HUES64 (cell line): ENCODE measurements at regions not wholly inside any gene's neighbourhood (a gene's known extent, or its start where the extent isn't known, plus 50 kb on each side); places are given as distances from the start of the nearest gene placed in this dataset.

Experiments
- H3K27ac ChIP-seq: 2 replicates; pipeline ENCODE4 v1.7.0; 2013; ENCODE audit warnings: low read depth, low read length, inconsistent platforms
- H3K27me3 ChIP-seq: 2 replicates; pipeline ENCODE4 v1.6.1; 2013; ENCODE audit warnings: mild to moderate bottlenecking, low read length; ENCODE audit not compliant: insufficient read depth
- H3K36me3 ChIP-seq: 2 replicates; pipeline ENCODE4 v1.6.1; 2013; ENCODE audit warnings: mild to moderate bottlenecking, low read length; ENCODE audit not compliant: insufficient read depth
- H3K4me1 ChIP-seq: 2 replicates; pipeline ENCODE4 v1.6.1; 2013; ENCODE audit warnings: mild to moderate bottlenecking, low read length, moderate library complexity; ENCODE audit not compliant: insufficient read depth
- H3K4me3 ChIP-seq: 2 replicates; pipeline ENCODE4 v1.5.1; 2013; ENCODE audit warnings: mild to moderate bottlenecking, low read length, moderate library complexity
- H3K9ac ChIP-seq: 2 replicates; pipeline ENCODE4 v1.6.1; 2013; ENCODE audit warnings: mild to moderate bottlenecking, low read depth, low read length
- H3K9me3 ChIP-seq: 2 replicates; pipeline ENCODE4 v1.6.1; 2013; ENCODE audit warnings: low read depth, low read length; ENCODE audit not compliant: insufficient read depth
- WGBS: fragments of 150-250, 120-280 bp; methylation state at CpG from one replicate; pipeline ENCODE4 v1.1.7; 2013; ENCODE audit warnings: missing lambda C conversion rate; 5-methylcytosine and 5-hydroxymethylcytosine counted together

GRCh38 chr16:50436271-50436670 is 67.5 kb upstream of the BRD7 start:
- no peaks in the 10 kb centered on the region for H3K27me3 ChIP-seq
- H3K9me3 ChIP-seq, result peaks cover 20% of the 10 kb centered on the region
- H3K27ac ChIP-seq, result no peak overlapping the region
- 85% methylated on average over 3 of the region's 3 CpGs for WGBS
- H3K36me3 ChIP-seq, result no peaks in the 10 kb centered on the region
- H3K9ac ChIP-seq, result no peak overlapping the region
- no peak overlapping the region for H3K4me3 ChIP-seq
- H3K4me1 ChIP-seq, result peaks cover 3% of the 10 kb centered on the region; the same call in 1 of the 2 replicates

DNA sequence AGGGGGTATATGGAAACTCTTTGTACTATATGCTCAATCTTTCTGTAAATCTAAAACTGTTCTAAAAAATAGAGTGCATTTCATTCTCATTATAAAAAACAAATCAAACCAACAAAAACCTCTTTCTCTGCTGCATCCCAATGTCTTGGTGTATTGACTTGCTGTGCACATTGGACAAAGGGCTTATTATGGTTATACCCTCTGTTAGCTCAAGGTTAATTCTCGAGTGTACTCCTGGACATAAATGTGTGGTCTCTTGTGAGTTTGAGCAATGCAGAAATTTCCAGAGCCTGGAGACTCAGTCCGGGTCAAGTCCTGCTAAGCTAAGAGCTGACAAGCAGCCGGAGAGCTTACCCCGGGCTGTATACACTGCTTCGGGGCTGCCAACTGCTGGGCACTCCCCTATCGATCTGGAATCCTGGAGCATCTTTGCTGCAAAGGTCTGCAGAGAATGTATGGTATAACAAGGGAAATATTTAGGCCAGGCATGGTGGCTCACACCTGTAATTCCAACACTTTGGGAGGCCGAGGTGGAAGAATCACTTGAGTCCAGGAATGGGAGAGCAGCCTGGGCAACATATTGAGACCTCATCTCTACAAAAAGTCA is 66.2 kb upstream of the BRD7 start:
- no peaks in the 10 kb centered on the region for H3K36me3 ChIP-seq
- H3K4me1 ChIP-seq, result peaks cover 3% of the 10 kb centered on the region; the same call in 1 of the 2 replicates
- H3K9ac ChIP-seq, result no peak overlapping the region
- 93% methylated on average over 7 of the region's 7 CpGs for whole genome bisulfite sequencing
- H3K9me3 ChIP-seq, result peaks cover 10% of the 10 kb centered on the region
- H3K27me3 ChIP-seq, result no peaks in the 10 kb centered on the region
- H3K4me3 ChIP-seq, result no peak overlapping the region
- H3K27ac ChIP-seq, result no peak overlapping the region

DNA sequence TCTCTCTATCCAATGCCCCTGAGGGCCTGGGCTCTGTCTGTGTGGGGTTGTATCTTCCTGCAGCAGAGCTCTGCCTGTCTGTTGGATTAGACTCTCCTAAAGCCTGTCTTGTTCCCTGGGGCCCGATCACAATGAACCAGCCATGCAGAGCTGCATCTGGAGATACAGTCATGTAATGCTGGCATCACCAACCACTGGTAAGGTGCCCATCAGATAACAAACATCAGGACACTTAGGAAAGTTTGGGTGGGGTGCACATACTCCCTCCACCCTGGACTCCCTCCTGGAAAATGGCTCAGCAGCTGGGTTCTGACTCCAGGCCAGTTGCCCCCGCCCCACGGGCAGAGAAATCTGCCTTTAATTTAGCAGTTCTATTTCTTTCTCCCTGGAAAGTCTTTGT is 61.3 kb upstream of the BRD7 start:
- Histone ChIP-seq H3K36me3 (no peaks in the 10 kb centered on the region), H3K27ac (no peak overlapping the region)

GRCh38 chr16:50428742-50429141 is 60.0 kb upstream of the BRD7 start:
- Histone ChIP-seq H3K4me1 (peaks cover 3% of the 10 kb centered on the region; the same call in 1 of the 2 replicates), H3K27ac (no peak overlapping the region), H3K9ac (no peak overlapping the region), H3K27me3 (no peaks in the 10 kb centered on the region), H3K9me3 (no peaks in the 10 kb centered on the region), H3K36me3 (no peaks in the 10 kb centered on the region), H3K4me3 (no peak overlapping the region)

More for the DNA sequence above, 61.3 kb upstream of the BRD7 start:
- no peak overlapping the region for H3K4me3 ChIP-seq
- H3K9me3 ChIP-seq, result no peaks in the 10 kb centered on the region
- 64% methylated on average over 3 of the region's 3 CpGs for WGBS
- H3K9ac ChIP-seq, result no peak overlapping the region
- no peaks in the 10 kb centered on the region for H3K27me3 ChIP-seq
- peaks cover 3% of the 10 kb centered on the region; the same call in 1 of the 2 replicates for H3K4me1 ChIP-seq

DNA sequence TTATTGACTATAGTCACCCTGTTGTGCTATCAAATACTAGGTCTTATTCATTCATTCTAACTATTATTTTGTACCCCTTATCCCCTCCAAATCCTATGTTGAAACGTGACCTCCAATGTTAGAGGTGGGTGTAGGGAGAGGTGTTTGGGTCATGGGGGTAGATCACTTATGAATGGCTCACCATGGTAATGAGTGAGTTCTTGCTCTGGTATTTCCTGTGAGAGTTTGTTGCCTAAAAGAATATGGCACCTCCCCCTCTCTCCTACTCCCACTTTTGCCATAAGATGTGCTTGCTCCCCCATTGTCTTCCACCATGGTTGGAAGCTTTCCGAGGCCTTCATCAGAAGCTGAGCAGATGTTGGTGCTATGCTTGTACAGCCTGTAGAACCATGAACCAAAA is 59.3 kb upstream of the BRD7 start:
- no peaks in the 10 kb centered on the region for H3K9me3 ChIP-seq
- 91% methylated on average over 1 of the region's 2 CpGs for whole genome bisulfite sequencing
- H3K4me3 ChIP-seq, result no peak overlapping the region
- no peaks in the 10 kb centered on the region for H3K36me3 ChIP-seq
- H3K9ac ChIP-seq, result no peak overlapping the region
- no peaks in the 10 kb centered on the region for H3K27me3 ChIP-seq
- no peaks in the 10 kb centered on the region for H3K4me1 ChIP-seq
- no peak overlapping the region for H3K27ac ChIP-seq

DNA sequence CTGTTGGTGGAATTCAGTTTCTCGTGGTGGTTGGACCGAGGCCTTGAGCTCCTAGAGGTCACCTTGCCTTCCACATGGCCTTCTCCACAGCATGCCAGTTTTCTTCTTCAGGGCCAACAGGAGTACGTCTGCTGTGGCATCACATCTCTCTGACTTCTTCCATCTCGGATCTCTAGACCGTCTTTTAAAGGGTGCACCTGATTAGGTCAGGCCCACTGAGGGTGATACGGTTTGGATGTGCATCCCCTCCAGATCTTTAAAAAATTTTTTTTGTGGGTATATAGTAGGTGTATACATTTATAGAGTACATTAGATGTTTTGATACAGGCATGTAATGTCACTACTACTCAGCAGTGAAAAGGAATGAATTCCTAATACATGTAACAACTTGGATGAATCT is 58.3 kb upstream of the BRD7 start:
- no peaks in the 10 kb centered on the region for H3K27me3 ChIP-seq

GRCh38 chr16:50425648-50426047 is 56.9 kb upstream of the BRD7 start:
- H3K27ac ChIP-seq, result no peak overlapping the region
- WGBS, result 87% methylated on average over 8 of the region's 8 CpGs

More for the DNA sequence above, 58.3 kb upstream of the BRD7 start:
- Histone ChIP-seq H3K36me3 (no peaks in the 10 kb centered on the region), H3K27ac (no peak overlapping the region), H3K4me3 (no peak overlapping the region), H3K4me1 (no peaks in the 10 kb centered on the region), H3K9ac (no peak overlapping the region), H3K9me3 (no peaks in the 10 kb centered on the region)
- WGBS, result 96% methylated on average over 6 of the region's 6 CpGs

GRCh38 chr16:50425044-50425443 is 56.3 kb upstream of the BRD7 start:
- Histone ChIP-seq H3K9ac (no peak overlapping the region), H3K36me3 (no peaks in the 10 kb centered on the region), H3K4me3 (no peak overlapping the region), H3K27me3 (no peaks in the 10 kb centered on the region), H3K4me1 (no peaks in the 10 kb centered on the region), H3K9me3 (peaks cover under 1% of the 10 kb centered on the region; the same call in 1 of the 2 replicates), H3K27ac (no peak overlapping the region)
- 96% methylated on average over 3 of the region's 3 CpGs for WGBS

More at GRCh38 chr16:50425648-50426047, 56.9 kb upstream of the BRD7 start:
- no peak overlapping the region for H3K9ac ChIP-seq
- H3K4me3 ChIP-seq, result no peak overlapping the region
- no peaks in the 10 kb centered on the region for H3K36me3 ChIP-seq
- H3K27me3 ChIP-seq, result no peaks in the 10 kb centered on the region
- no peaks in the 10 kb centered on the region for H3K4me1 ChIP-seq
- no peaks in the 10 kb centered on the region for H3K9me3 ChIP-seq

- no peaks in the 10 kb centered on the region for H3K27me3 ChIP-seq
- WGBS, result 100% methylated on average over 1 of the region's 1 CpG
These were observed 54.1 kb upstream of the BRD7 start for GRCh38 chr16:50422926-50423325.

DNA sequence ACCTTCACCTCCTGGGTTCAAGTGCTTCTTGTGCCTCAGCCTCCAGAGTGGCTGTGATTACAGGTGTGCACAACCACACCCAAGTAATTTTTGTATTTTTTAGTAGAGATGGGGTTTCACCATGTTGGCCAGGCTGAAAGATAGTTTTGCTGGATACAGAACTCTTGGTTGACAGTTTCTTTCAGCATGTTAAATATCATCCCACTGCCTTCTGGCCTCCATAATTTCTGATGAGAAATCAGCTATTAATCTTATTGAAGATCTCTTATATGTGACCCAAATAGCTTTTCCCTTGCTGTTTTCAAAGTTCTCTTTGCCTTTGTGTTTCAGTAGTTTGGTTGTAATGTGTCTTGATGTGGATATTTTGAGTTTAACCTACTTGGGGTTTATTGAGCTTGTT is 50.3 kb upstream of the BRD7 start:
- Histone ChIP-seq H3K9ac (no peak overlapping the region), H3K4me1 (no peaks in the 10 kb centered on the region), H3K27me3 (no peaks in the 10 kb centered on the region), H3K9me3 (peaks cover 38% of the 10 kb centered on the region), H3K36me3 (no peaks in the 10 kb centered on the region), H3K27ac (no peak overlapping the region), H3K4me3 (no peak overlapping the region)

More at GRCh38 chr16:50422926-50423325, 54.1 kb upstream of the BRD7 start:
- peaks cover 19% of the 10 kb centered on the region for H3K9me3 ChIP-seq
- no peak overlapping the region for H3K4me3 ChIP-seq
- H3K27ac ChIP-seq, result no peak overlapping the region
- no peak overlapping the region for H3K9ac ChIP-seq
- no peaks in the 10 kb centered on the region for H3K36me3 ChIP-seq
- H3K4me1 ChIP-seq, result no peaks in the 10 kb centered on the region
